Immature natural killer cell (primary cell): ENCODE measurements at regions not wholly inside any gene's neighbourhood (a gene's known extent, or its start where the extent isn't known, plus 50 kb on each side); places are given as distances from the start of the nearest gene placed in this dataset.
"Not testable (repeated sequence)": the region's sequence is repeated elsewhere in the genome, so short reads cannot be mapped to it uniquely, and the experiment has no call there.

Experiments
- DNase-seq, 3 donors: peaks; one replicate each; pipeline ENCODE4 v3.0.0; 2022; ENCODE audit warnings: mixed read lengths in 1 of 3
- H3K27ac Mint-ChIP-seq, 6 donors: one replicate each; pipeline ENCODE4 v1.8.0; 2020; ENCODE audit warnings: mixed read lengths in 6 of 6, mild to moderate bottlenecking in 5 of 6, inconsistent platforms in 4 of 6, moderate library complexity in 3 of 6
- H3K27me3 Mint-ChIP-seq, 3 donors: one replicate each; pipeline ENCODE4 v1.8.0; 2020 to 2021; ENCODE audit warnings: low read depth in 3 of 3, mild to moderate bottlenecking in 3 of 3, mixed read lengths in 3 of 3, moderate library complexity in 3 of 3, inconsistent platforms in 1 of 3
- H3K36me3 Mint-ChIP-seq, 3 donors: one replicate each; pipeline ENCODE4 v1.8.0; 2020; ENCODE audit warnings: mixed read lengths in 3 of 3, inconsistent platforms in 2 of 3, mild to moderate bottlenecking in 2 of 3
- H3K4me1 Mint-ChIP-seq, 2 donors: one replicate each; pipeline ENCODE4 v1.8.0; 2020; ENCODE audit warnings: inconsistent platforms in 2 of 2, mild to moderate bottlenecking in 2 of 2, mixed read lengths in 2 of 2, moderate library complexity in 1 of 2
- H3K4me3 Mint-ChIP-seq, 5 donors: one replicate each; pipeline ENCODE4 v1.8.0; 2020; ENCODE audit warnings: mild to moderate bottlenecking in 5 of 5, mixed read lengths in 5 of 5, inconsistent platforms in 3 of 5, moderate library complexity in 3 of 5
- H3K9me3 Mint-ChIP-seq, 6 donors: one replicate each; pipeline ENCODE4 v1.8.0; 2020; ENCODE audit warnings: mild to moderate bottlenecking in 6 of 6, mixed read lengths in 6 of 6, inconsistent platforms in 4 of 6, moderate library complexity in 3 of 6

GRCh38 chr3:177490626-177491025 is 293.3 kb upstream of the TBL1XR1 start:
- DNase-seq, result no peak
- peaks cover 0 to 3% (median 0%) of the 10 kb centered on the region in 3 donors for H3K36me3 Mint-ChIP-seq
- H3K4me1 Mint-ChIP-seq, result peaks cover 7 to 8% of the 10 kb centered on the region in 2 donors
- peaks cover 0 to 2% (median 0%) of the 10 kb centered on the region in 3 donors for H3K27me3 Mint-ChIP-seq
- H3K4me3 Mint-ChIP-seq, result no peak overlapping the region
- no peak overlapping the region for H3K27ac Mint-ChIP-seq
- H3K9me3 Mint-ChIP-seq, result no peaks in the 10 kb centered on the region

GRCh38 chr3:177491296-177492032 is 294.2 kb upstream of the TBL1XR1 start:
- no peak overlapping the region for H3K27ac Mint-ChIP-seq

GRCh38 chr3:177493091-177493490 is 295.8 kb upstream of the TBL1XR1 start:
- DNase-seq, result no peak
- no peak overlapping the region for H3K27ac Mint-ChIP-seq
- no peak overlapping the region for H3K4me3 Mint-ChIP-seq
- H3K9me3 Mint-ChIP-seq, result no peaks in the 10 kb centered on the region
- peaks cover 0 to 3% (median 0%) of the 10 kb centered on the region in 3 donors for H3K36me3 Mint-ChIP-seq
- no peaks in the 10 kb centered on the region for H3K27me3 Mint-ChIP-seq
- H3K4me1 Mint-ChIP-seq, result peaks cover 7 to 8% of the 10 kb centered on the region in 2 donors

More at GRCh38 chr3:177491296-177492032, 294.2 kb upstream of the TBL1XR1 start:
- peaks cover 0 to 3% (median 0%) of the 10 kb centered on the region in 3 donors for H3K36me3 Mint-ChIP-seq
- H3K4me1 Mint-ChIP-seq, result peaks cover 7 to 8% of the 10 kb centered on the region in 2 donors
- H3K27me3 Mint-ChIP-seq, result no peaks in the 10 kb centered on the region
- H3K9me3 Mint-ChIP-seq, result no peaks in the 10 kb centered on the region
- H3K4me3 Mint-ChIP-seq, result no peak overlapping the region
- no peak for DNase-seq

- Mint-ChIP-seq H3K27me3 (no peaks in the 10 kb centered on the region), H3K36me3 (peaks cover 0 to 3% (median 0%) of the 10 kb centered on the region in 3 donors), H3K27ac (no peak overlapping the region), H3K4me3 (no peak overlapping the region), H3K9me3 (no peaks in the 10 kb centered on the region), H3K4me1 (peaks cover under 1 to 2% of the 10 kb centered on the region in 2 donors)
- no peak for DNase-seq
Observed at GRCh38 chr3:177494216-177494615, 296.9 kb upstream of the TBL1XR1 start.

- Mint-ChIP-seq H3K4me3 (no peak overlapping the region), H3K36me3 (peaks cover 0 to 6% (median 0%) of the 10 kb centered on the region in 3 donors), H3K9me3 (no peaks in the 10 kb centered on the region), H3K4me1 (no peaks in the 10 kb centered on the region), H3K27ac (no peak overlapping the region), H3K27me3 (no peaks in the 10 kb centered on the region)
- DNase-seq, result no peak
Observed at GRCh38 chr3:177495566-177495965, 298.3 kb upstream of the TBL1XR1 start.

- Mint-ChIP-seq H3K4me3 (no peak overlapping the region), H3K27ac (no peak overlapping the region), H3K4me1 (no peaks in the 10 kb centered on the region), H3K27me3 (no peaks in the 10 kb centered on the region), H3K9me3 (no peaks in the 10 kb centered on the region), H3K36me3 (peaks cover 0 to 6% (median 0%) of the 10 kb centered on the region in 3 donors)
- no peak for DNase-seq
Observed at GRCh38 chr3:177498037-177498857, 301.0 kb upstream of the TBL1XR1 start.

- H3K36me3 Mint-ChIP-seq, H3K4me3 Mint-ChIP-seq, H3K27me3 Mint-ChIP-seq, DNase-seq, H3K4me1 Mint-ChIP-seq, H3K9me3 Mint-ChIP-seq, H3K27ac Mint-ChIP-seq: not testable (repeated sequence)
Observed at GRCh38 chr3:177499039-177499438, 301.8 kb upstream of the TBL1XR1 start.

- Mint-ChIP-seq H3K9me3 (no peaks in the 10 kb centered on the region), H3K4me1 (no peaks in the 10 kb centered on the region), H3K27ac (no peak overlapping the region), H3K4me3 (no peak overlapping the region), H3K27me3 (no peaks in the 10 kb centered on the region), H3K36me3 (peaks cover 0 to 3% (median 0%) of the 10 kb centered on the region in 3 donors)
- no peak for DNase-seq
Observed at GRCh38 chr3:177499779-177500423, 302.6 kb upstream of the TBL1XR1 start.

GRCh38 chr3:177510693-177511216 is 313.5 kb upstream of the TBL1XR1 start:
- H3K27ac Mint-ChIP-seq, result no peak overlapping the region

GRCh38 chr3:177512945-177513814 is 315.9 kb upstream of the TBL1XR1 start:
- Mint-ChIP-seq H3K4me3 (no peak overlapping the region), H3K36me3 (peaks cover 0 to 8% (median 0%) of the 10 kb centered on the region in 3 donors), H3K4me1 (no peaks in the 10 kb centered on the region), H3K27ac (no peak overlapping the region), H3K27me3 (no peaks in the 10 kb centered on the region), H3K9me3 (no peaks in the 10 kb centered on the region)
- DNase-seq, result no peak

More at GRCh38 chr3:177510693-177511216, 313.5 kb upstream of the TBL1XR1 start:
- H3K4me1 Mint-ChIP-seq, result no peaks in the 10 kb centered on the region
- peaks cover 0 to 5% (median 0%) of the 10 kb centered on the region in 3 donors for H3K36me3 Mint-ChIP-seq
- DNase-seq, result no peak
- no peaks in the 10 kb centered on the region for H3K27me3 Mint-ChIP-seq
- no peak overlapping the region for H3K4me3 Mint-ChIP-seq
- H3K9me3 Mint-ChIP-seq, result peaks cover 0 to 2% (median 0%) of the 10 kb centered on the region in 6 donors

GRCh38 chr3:177513815-177514610 is 316.7 kb upstream of the TBL1XR1 start:
- no peak for DNase-seq
- Mint-ChIP-seq H3K27ac (no peak overlapping the region), H3K4me3 (no peak overlapping the region), H3K9me3 (no peaks in the 10 kb centered on the region), H3K27me3 (no peaks in the 10 kb centered on the region), H3K36me3 (peaks cover 0 to 8% (median 0%) of the 10 kb centered on the region in 3 donors), H3K4me1 (no peaks in the 10 kb centered on the region)

- Mint-ChIP-seq H3K27me3 (no peaks in the 10 kb centered on the region), H3K4me1 (no peaks in the 10 kb centered on the region), H3K9me3 (no peaks in the 10 kb centered on the region)
Observed at GRCh38 chr3:177514611-177515499, 317.6 kb upstream of the TBL1XR1 start.

More at GRCh38 chr3:177514611-177515499, 317.6 kb upstream of the TBL1XR1 start:
- Mint-ChIP-seq H3K4me3 (no peak overlapping the region), H3K27ac (no peak overlapping the region), H3K36me3 (peaks cover 0 to 12% (median 0%) of the 10 kb centered on the region in 3 donors)
- DNase-seq, result no peak
